Skeletal muscle tissue (tissue), 3 donors: ENCODE measurements at regions not wholly inside any gene's neighbourhood (a gene's known extent, or its start where the extent isn't known, plus 50 kb on each side); places are given as distances from the start of the nearest gene placed in this dataset.
A peak's percentile ranks its signal among the peaks of the same experiment; 100 is the strongest.

Source experiments
- H3K27ac ChIP-seq: one replicate; pipeline ENCODE4 v1.7.0; 2013; ENCODE audit warnings: mild to moderate bottlenecking, low read depth, low read length, inconsistent platforms
- H3K27me3 ChIP-seq, 3 donors: one replicate each; pipeline ENCODE4 v1.7.0; 2013; ENCODE audit warnings: low read length in 3 of 3; ENCODE audit not compliant: control insufficient read depth in 3 of 3, insufficient read depth in 3 of 3
- H3K36me3 ChIP-seq, 3 donors: one replicate each; pipeline ENCODE4 v1.7.0; 2013; ENCODE audit warnings: low read length in 3 of 3; ENCODE audit not compliant: control insufficient read depth in 3 of 3, insufficient read depth in 3 of 3
- H3K4me1 ChIP-seq, 3 donors: one replicate each; pipeline ENCODE4 v1.7.0; 2013; ENCODE audit warnings: low read length in 3 of 3, mild to moderate bottlenecking in 3 of 3; ENCODE audit not compliant: control insufficient read depth in 3 of 3, insufficient read depth in 3 of 3
- H3K4me3 ChIP-seq, 3 donors: one replicate each; pipeline ENCODE4 v1.7.0; 2013; ENCODE audit warnings: low read length in 3 of 3
- H3K9ac ChIP-seq, 3 donors: one replicate each; pipeline ENCODE4 v1.7.0; 2013; ENCODE audit warnings: low read length in 3 of 3, mild to moderate bottlenecking in 3 of 3, moderate library complexity in 2 of 3, low read depth in 1 of 3
- H3K9me3 ChIP-seq, 3 donors: one replicate each; pipeline ENCODE4 v1.7.0; 2013; ENCODE audit warnings: low read length in 3 of 3; ENCODE audit not compliant: control insufficient read depth in 3 of 3
- donor health status: Osteomylitis.

DNA sequence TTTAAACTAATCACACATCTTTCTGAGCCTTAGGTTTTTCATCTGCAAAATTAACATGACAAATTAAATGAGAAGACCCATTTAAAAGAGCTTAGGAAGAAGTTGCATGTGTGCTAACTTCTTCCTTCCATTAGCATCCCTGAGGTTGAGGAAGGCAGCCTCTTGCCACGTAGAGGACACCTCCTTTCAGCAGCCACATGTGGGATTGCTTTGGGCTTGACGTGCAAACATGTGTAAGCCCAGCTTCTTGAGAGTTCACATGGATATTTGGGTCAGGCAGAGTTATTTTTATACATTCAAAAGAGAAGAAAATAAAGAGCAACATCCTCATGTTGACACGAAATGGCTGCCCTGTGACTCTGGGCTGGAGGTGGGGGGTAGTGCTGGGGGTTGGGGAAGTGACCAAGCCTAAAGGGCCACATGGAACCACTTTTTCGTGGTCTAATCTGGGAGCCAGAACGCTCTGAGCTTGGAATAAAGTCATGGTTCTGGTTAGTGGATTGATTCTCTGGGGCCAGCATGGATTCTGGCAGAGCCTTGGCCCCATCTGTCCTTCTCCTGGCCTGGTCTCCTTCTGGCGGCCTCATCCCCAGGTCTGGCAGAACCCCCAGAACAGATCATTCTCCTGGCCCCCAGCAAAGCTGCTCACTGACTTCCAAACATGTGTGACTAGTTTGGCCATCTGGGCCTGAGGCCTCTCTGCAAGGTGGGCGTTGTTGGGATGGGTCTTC lies 137.1 kb upstream of the USP24 start:
- Histone ChIP-seq H3K27me3 (no peaks in the 10 kb centered on the region), H3K36me3 (no peaks in the 10 kb centered on the region), H3K9me3 (no peaks in the 10 kb centered on the region), H3K4me1 (peaks cover 11 to 23% (median 14%) of the 10 kb centered on the region in 3 donors), H3K9ac (no peak overlapping the region), H3K27ac (peak overlapping the region; percentile 10), H3K4me3 (no peak overlapping the region)

DNA sequence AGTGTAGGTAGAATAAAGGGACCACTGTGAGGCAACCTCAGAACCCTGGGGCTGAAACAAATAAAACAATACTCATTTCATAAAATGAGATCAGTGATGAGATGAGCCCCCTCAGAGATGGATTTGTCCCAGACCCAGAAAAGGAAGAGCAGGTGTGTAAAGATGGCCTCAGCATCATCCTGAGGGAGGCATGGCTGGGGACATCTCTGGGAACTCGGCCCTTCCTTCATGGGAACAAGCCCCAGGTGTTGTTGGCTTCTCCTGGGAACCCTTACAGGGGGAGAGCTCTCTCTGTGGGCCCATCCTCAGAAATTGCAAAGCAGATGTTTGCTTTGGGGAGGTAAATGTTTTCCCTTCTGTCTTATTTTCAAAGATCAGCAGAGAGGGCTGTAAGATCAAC lies 133.2 kb upstream of the USP24 start:
- no peaks in the 10 kb centered on the region for H3K9me3 ChIP-seq
- H3K27me3 ChIP-seq: no peaks in the 10 kb centered on the region
- H3K36me3 ChIP-seq: no peaks in the 10 kb centered on the region
- no peak overlapping the region for H3K27ac ChIP-seq
- no peak overlapping the region for H3K9ac ChIP-seq
- peaks cover 11 to 14% (median 14%) of the 10 kb centered on the region in 3 donors for H3K4me1 ChIP-seq
- H3K4me3 ChIP-seq: no peak overlapping the region

DNA sequence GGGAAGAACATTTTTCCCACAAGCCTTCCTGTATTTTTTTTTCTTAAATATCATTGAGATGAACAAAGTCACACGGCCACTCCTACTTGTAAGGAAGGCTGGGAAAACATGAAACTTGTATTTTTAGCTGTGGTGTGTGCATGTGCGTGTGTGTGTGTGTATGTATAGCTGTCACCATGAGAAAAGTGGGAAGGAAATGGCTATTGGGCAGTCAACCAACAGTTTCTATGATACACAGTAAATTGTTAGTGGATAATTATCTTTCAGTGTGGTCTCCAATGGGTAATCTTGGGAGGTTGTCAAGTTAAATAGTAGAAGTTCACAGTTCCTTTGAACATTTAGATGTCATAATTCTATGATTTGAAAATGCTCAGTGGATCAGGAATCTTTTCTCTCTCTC lies 132.7 kb upstream of the USP24 start:
- no peaks in the 10 kb centered on the region for H3K9me3 ChIP-seq
- H3K4me1 ChIP-seq: peaks cover 9 to 11% (median 10%) of the 10 kb centered on the region in 3 donors
- H3K4me3 ChIP-seq: no peak overlapping the region
- H3K36me3 ChIP-seq: no peaks in the 10 kb centered on the region
- H3K27ac ChIP-seq: no peak overlapping the region
- no peaks in the 10 kb centered on the region for H3K27me3 ChIP-seq
- H3K9ac ChIP-seq: no peak overlapping the region

DNA sequence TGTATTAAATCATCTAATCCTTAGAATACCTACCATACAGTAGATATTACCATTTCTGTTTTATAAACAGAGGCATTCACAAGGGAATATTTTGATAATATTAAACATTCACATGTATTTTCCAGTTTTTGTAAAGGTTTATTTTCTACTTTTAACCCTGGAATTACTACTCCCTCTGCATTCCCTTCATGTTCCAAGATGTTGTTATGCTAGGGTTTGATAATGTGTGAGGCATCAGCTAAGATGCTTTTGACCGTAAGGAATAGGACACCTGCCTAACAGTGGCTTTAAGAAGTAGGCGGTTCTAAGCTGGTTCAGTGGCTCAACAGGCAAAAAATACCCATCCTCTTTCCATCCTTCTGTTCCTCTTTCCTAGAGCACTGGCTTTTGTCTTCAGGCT lies 131.9 kb upstream of the USP24 start:
- peaks cover 2 to 4% (median 3%) of the 10 kb centered on the region in 3 donors for H3K4me1 ChIP-seq
- H3K4me3 ChIP-seq: no peak overlapping the region
- H3K9ac ChIP-seq: no peak overlapping the region
- no peaks in the 10 kb centered on the region for H3K36me3 ChIP-seq
- no peaks in the 10 kb centered on the region for H3K27me3 ChIP-seq
- H3K9me3 ChIP-seq: no peaks in the 10 kb centered on the region
- no peak overlapping the region for H3K27ac ChIP-seq

DNA sequence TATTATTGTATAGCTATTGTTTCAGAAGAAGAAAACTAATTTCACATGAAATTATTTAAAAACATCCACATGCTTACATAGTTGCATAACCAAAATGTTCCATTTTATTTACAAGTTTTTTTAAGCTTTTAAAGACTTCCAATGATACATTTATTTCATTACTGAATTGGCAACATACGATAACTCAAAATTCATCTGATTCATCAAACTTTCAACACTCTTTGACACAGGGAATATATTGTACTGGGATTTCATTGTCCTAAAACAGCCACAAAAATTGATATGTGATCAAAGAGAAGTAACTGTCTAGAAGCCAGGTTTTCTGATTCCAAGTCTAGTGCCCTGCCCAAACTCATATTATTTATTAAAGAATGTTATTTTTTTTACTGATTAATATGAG lies 131.4 kb upstream of the USP24 start:
- H3K36me3 ChIP-seq: no peaks in the 10 kb centered on the region
- H3K9ac ChIP-seq: no peak overlapping the region
- no peak overlapping the region for H3K4me3 ChIP-seq
- peaks cover 0 to 4% (median 3%) of the 10 kb centered on the region in 3 donors for H3K4me1 ChIP-seq
- no peak overlapping the region for H3K27ac ChIP-seq
- H3K9me3 ChIP-seq: no peaks in the 10 kb centered on the region
- H3K27me3 ChIP-seq: no peaks in the 10 kb centered on the region

DNA sequence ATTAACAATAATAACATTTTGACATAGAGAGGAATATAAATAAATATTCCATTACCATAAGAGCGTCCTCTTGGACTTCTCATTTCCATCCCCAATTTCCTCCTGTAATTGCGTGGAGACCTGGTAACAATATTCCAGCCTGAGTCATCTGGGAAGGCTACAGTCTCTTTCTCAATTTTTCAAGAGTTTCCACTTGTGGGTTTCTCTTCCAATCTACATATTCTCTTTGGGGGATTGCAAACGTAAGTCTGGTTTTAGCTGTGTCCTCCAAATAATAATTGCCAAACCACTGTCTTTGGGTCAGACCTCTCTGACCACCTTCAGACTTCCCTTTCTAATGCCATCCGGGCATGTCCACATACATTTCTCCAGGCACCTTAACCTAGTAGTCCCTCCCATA lies 124.5 kb upstream of the USP24 start:
- H3K4me1 ChIP-seq: no peaks in the 10 kb centered on the region
- H3K9ac ChIP-seq: no peak overlapping the region
- no peak overlapping the region for H3K27ac ChIP-seq
- H3K36me3 ChIP-seq: no peaks in the 10 kb centered on the region
- H3K27me3 ChIP-seq: no peaks in the 10 kb centered on the region
- peaks cover 0 to 3% (median 0%) of the 10 kb centered on the region in 3 donors for H3K9me3 ChIP-seq
- no peak overlapping the region for H3K4me3 ChIP-seq

DNA sequence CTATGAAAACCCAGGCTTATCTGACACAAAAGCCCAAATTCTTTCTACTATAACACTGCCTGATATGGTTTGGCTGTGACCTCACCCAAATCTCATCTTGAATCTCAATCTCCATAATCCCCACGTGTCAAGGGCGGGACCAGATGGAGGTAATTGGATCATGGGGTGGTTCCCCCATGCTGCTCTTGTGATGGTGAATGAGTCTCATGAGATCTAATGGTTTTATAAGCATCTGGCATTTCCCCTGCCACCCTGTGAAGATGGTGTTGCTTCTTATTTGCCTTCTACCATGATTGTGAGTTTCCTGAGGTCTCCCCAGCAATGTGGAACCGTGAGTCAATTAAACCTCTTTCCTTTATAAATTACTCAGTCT lies 123.3 kb upstream of the USP24 start:
- peaks cover 0 to 4% (median 0%) of the 10 kb centered on the region in 3 donors for H3K27me3 ChIP-seq
- H3K27ac ChIP-seq: no peak overlapping the region
- peaks cover 0 to 3% (median 0%) of the 10 kb centered on the region in 3 donors for H3K9me3 ChIP-seq
- no peak overlapping the region for H3K4me3 ChIP-seq
- H3K9ac ChIP-seq: no peak overlapping the region
- H3K36me3 ChIP-seq: no peaks in the 10 kb centered on the region
- peaks cover 0 to under 1% (median 0%) of the 10 kb centered on the region in 3 donors for H3K4me1 ChIP-seq

DNA sequence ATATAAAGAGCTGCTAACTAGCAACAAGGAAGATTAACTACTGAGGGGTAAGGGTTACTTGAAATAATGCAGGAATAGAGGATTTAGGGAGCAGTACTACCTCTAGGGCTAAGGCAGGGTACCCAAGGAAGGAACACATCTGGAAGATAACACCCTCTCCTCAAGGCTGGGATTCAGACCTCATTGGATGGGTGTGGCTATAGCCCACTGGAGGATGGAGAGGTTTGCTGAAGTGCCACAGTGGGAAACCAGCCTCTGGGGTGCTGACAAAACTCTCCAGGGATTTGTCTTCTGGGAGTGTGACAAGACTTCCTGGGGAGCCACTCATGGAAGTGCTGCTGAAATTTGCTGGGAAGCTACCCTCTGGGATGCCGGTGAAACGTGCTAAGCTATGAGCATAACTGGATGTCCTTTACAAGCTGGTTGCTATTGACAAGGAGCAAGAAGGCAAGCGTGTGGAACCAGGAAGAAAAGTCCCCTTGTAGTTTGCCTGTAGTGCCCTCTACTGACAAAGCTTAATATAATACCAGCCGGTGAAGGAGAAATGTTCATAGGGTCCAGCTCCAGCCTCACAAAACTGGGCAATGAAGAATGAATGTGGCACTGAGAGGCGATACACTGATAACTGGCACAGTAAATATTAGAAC lies 122.8 kb upstream of the USP24 start:
- Histone ChIP-seq H3K36me3 (no peaks in the 10 kb centered on the region), H3K27ac (no peak overlapping the region), H3K4me3 (no peak overlapping the region), H3K27me3 (peaks cover 0 to 4% (median 0%) of the 10 kb centered on the region in 3 donors), H3K4me1 (peaks cover 0 to 4% (median 0%) of the 10 kb centered on the region in 3 donors), H3K9me3 (peaks cover 0 to 3% (median 0%) of the 10 kb centered on the region in 3 donors), H3K9ac (peak overlapping the region in 1 of 3 donors; percentile 29)

DNA sequence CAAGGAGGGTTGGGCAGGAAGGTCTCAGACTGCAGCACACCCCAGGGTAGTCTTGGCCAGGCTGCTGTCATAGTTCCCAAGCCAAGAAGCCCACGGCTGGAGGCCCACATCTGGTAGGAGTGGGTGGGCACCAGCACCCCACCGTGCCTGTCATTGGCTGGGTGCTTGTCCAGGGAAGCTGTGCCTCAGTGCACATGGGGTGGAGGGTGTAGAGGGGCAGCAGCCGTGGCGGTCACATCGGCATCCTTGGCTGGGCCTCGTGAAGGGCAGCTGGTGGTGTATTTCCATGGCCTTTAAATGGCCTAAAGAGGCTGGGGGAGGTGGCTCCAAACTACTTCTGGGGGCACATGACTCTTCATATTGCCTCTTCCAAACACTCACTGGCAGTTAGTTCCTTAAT lies 119.6 kb upstream of the USP24 start:
- Histone ChIP-seq H3K4me1 (peaks cover 0 to 4% (median 0%) of the 10 kb centered on the region in 3 donors), H3K36me3 (no peaks in the 10 kb centered on the region), H3K9me3 (peaks cover 0 to under 1% (median 0%) of the 10 kb centered on the region in 3 donors), H3K4me3 (no peak overlapping the region), H3K9ac (no peak overlapping the region), H3K27me3 (peaks cover 0 to 4% (median 0%) of the 10 kb centered on the region in 3 donors), H3K27ac (no peak overlapping the region)

DNA sequence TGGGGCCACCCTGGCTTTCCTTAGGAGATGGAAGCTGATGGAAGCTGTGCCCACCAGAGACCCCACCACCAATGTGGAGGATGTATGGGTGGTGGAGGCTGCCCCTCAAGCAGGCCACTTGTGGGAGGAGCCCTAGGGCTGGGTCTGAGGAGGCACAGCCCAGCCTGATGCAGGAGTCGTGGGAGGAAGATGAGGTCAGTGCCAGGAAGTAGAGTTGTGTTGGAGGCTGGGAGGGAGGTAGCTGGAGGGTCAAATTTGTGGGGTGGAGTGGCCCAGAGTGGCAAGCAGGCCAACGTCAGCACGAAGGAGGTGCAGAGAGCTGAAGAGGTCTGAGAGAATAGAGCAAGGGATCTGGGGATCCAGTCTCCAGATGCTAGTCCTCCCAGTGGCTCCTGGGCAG lies 119.0 kb upstream of the USP24 start:
- Histone ChIP-seq H3K4me3 (no peak overlapping the region), H3K4me1 (peaks cover 0 to 4% (median 0%) of the 10 kb centered on the region in 3 donors), H3K36me3 (no peaks in the 10 kb centered on the region), H3K9me3 (no peaks in the 10 kb centered on the region), H3K27ac (no peak overlapping the region), H3K9ac (no peak overlapping the region), H3K27me3 (peaks cover 0 to 4% (median 0%) of the 10 kb centered on the region in 3 donors)
